Activated CD8-positive, alpha-beta memory T cell treated with anti-CD3 and anti-CD28 coated beads for 36 hours (primary cell): ENCODE measurements at regions not wholly inside any gene's neighbourhood (a gene's known extent, or its start where the extent isn't known, plus 50 kb on each side); places are given as distances from the start of the nearest gene placed in this dataset.
"Not testable (repeated sequence)": the region's sequence is repeated elsewhere in the genome, so short reads cannot be mapped to it uniquely, and the experiment has no call there.

ENCODE experiments used
- CTCF ChIA-PET: fragments of 350-600 bp; sonication (Branson Sonifier 250); formaldehyde crosslinking; loops from one replicate; lab custom pipeline; 2021; ENCODE audit warnings: antibody characterized with exemption; lab: Charles Lee
- POLR2A ChIA-PET: fragments of 350-600 bp; sonication (Branson Sonifier 250); formaldehyde crosslinking; loops from one replicate; lab custom pipeline; 2021; ENCODE audit warnings: antibody characterized with exemption; lab: Charles Lee

DNA sequence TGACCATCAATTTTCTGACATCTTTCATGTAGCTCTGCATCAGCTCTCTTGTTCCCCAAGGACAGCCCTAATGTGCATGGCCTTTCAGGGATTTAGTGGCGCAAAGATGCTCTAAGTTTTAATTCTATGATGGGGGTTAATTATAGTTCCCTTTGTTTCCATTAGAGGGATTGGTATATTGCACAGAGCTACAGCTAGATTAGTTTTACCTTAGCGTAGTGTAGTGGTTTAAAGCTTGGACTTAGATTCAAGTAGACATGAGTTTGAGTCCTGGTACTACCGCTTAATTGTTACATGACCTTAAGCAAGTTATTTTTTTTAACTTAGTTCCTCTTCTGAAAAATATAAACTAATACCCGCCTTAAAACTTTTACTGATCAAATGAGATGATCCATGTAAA lies 247.8 kb upstream of the KRR1 start:
- ChIA-PET CTCF (no interaction called here), POLR2A (no interaction called here)

DNA sequence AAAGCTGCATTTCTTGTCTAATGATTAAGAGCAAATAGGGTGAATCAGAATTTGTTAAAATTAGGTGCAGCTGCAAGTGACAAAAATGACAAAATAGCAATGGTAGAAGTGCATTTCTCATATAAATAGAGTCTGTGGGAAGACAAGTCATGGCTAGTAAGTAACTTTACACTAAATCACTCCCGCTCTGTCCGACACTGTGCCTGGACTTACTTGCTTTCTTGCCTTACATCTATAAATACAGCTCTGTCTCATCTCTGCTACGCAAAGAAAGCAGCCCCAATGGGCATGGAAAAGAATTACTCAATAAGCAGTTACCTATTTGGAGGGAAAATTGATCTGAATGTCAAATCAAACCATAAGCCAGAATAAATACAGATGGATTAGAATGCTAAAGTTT lies 245.4 kb upstream of the KRR1 start:
- ChIA-PET POLR2A (no interaction called here), CTCF (no interaction called here)

DNA sequence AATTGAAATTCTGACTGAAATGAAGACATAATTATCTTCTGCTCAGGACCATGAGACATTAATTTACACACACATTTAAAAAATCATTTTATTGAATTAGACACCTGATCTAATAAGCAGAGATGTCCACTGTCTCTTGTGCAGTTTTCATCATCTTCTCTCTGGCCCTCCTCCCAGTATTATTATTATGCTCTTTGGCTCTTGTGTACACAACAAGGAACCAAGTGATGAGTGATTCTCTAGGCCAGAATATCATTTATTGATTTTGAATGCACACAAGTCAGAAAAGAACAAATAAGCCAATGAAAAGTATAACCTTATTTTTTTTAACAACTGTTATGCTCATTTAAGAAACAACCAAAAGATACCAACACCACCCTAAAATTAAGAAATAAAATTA lies 244.7 kb upstream of the KRR1 start:
- ChIA-PET CTCF (no interaction called here), POLR2A (no interaction called here)

DNA sequence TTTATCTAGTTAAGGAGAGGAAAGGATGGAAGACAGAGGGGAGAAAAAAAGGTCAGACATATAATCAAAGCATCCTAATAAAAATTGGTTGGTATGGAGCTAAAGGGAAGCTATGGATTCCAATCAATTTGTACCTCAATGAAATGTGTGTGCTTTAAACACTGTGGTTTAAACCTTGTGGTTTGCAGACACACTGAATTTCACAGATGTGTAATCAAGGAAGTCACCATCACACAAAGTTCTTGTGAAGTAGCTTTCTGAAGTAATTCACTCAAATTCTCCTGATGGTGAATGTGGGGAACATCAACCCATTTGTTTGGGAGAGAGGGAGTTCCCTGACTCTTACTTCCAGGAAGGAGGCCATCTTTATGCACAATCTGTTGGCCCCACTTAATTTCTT lies 243.3 kb upstream of the KRR1 start:
- POLR2A ChIA-PET: interaction anchor here (1.2 kb wide), 1 partner anchor 16 kb away, joined by 4 read pairs; no protein-coding TSS in a partner anchor

DNA sequence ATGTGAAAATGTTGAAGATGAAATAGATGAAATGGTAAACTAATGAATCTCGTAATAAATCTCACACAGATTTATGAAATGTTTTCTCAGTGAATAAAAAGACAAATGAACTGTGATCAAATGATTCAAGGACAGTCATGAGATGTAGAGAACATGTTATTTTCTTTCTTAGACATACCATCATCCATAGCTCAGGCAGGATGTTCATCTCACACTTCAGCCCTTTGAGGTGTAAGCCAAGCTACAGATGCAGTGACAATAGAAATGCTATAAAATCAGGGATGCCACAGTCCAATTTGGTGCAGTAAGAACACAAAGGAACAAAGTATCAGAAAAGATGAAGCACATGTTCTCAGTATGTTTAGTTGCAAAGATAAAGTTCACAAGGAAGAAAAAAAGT lies 242.7 kb upstream of the KRR1 start:
- ChIA-PET CTCF (no interaction called here), POLR2A (interaction anchor here (1.2 kb wide), 1 partner anchor 16 kb away, joined by 4 read pairs; no protein-coding TSS in a partner anchor)

More for the DNA sequence above, 243.3 kb upstream of the KRR1 start:
- CTCF ChIA-PET: interaction anchor here (0.6 kb wide), 1 partner anchor 1259 kb away, joined by 3 read pairs; no protein-coding TSS in a partner anchor

DNA sequence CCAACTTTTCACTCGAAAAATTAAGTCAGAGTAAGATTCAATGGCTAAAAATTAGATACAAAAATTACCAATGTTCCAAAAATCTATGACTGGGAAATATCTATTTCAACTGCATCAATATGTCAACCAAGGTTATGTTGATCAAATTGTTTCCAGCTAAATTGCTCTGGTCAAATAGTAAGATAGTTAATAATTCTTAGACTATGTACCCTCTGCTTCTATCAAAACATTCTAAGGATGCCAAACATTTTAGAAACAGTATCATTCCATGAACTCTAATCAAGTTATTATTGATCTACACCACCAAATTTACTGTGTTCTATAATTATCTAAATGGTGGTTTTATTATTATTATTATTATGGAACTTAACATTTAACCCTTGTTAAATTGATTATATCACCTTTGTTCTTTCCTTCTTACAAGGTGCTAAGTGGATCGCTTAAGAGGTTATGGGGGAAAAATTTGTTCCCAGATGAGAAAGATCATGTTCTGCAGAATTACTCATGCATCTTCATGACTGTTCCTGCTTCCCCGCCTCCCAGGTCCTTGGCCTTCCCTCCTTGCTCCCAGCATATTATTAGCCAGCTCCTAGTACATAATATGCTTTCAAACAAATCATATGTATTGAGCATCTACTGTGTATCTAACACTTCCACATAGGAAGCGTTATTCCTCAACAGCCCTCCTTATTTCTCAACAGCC lies 240.5 kb upstream of the KRR1 start:
- ChIA-PET POLR2A (no interaction called here), CTCF (interaction anchor here (1.2 kb wide), 1 partner anchor 285 kb away, joined by 3 read pairs; no protein-coding TSS in a partner anchor)

DNA sequence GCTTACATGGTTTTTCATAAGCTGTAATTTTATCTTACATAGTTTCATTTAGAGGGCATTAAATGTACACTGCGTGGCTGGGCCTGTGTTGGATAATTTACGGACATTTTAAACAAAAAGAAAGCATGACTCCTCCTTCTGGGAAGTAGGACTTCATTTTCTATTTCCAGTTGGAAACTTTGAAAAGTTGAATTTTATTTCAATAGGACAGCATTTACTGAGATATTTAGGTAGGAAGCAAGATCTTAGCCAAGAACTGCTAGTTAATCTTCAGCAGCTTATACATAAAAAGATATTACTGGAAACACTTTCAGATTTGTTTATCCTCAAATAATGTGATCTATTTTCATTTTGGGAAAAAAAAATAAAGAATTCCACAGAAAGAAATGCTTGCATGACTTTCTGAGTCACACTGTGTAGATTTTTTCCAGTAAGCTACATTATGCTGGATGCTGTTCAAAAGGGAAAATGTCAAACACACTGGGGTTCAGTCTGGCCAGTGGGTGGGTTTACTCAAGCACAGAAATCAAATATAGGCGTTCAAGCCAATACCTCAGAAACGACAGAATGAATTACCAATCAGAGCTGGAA lies 239.4 kb upstream of the KRR1 start:
- ChIA-PET POLR2A (no interaction called here), CTCF (interaction anchor here (1.2 kb wide), 1 partner anchor 286 kb away, joined by 3 read pairs; no protein-coding TSS in a partner anchor)

DNA sequence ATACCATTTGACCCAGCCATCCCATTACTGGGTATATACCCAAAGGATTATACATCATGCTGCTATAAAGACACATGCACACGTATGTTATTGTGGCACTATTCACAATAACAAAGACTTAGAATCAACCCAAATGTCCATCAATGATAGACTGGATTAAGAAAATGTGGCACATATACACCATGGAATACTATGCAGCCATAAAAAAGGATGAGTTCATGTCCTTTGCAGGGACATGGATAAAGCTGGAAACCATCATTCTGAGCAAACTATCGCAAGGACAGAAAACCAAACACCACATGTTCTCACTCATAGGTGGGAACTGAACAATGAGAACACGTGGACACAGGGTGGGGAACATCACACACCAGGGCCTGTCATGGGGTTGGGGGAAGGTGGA lies 237.6 kb upstream of the KRR1 start:
- POLR2A ChIA-PET: interaction anchor here (0.6 kb wide), 1 partner anchor 32 kb away, joined by 3 read pairs; no protein-coding TSS in a partner anchor

DNA sequence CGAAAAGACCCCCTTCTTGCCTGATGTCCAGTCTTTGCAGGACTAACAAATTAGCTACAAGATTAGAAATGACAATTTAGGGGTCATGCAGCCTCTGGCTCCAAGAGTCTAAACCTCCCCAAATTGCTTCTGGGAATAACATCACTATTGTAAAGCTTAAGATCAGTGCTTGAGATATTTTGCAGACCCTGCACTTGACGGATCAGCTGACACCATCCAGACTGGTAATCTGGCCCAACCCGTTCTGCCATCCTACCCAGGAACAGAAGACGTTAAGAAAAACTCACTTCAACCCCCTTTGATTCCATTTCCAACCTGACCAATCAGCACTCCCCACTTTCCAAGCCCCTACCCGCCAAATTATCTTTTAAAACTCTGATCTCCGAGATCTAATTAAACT lies 236.7 kb upstream of the KRR1 start:
- CTCF ChIA-PET: interaction anchor here (0.7 kb wide), 1 partner anchor 26 kb away, joined by 3 read pairs; no protein-coding TSS in a partner anchor
- POLR2A ChIA-PET: no interaction called here

More for the DNA sequence above, 237.6 kb upstream of the KRR1 start:
- CTCF ChIA-PET: not testable (repeated sequence)

DNA sequence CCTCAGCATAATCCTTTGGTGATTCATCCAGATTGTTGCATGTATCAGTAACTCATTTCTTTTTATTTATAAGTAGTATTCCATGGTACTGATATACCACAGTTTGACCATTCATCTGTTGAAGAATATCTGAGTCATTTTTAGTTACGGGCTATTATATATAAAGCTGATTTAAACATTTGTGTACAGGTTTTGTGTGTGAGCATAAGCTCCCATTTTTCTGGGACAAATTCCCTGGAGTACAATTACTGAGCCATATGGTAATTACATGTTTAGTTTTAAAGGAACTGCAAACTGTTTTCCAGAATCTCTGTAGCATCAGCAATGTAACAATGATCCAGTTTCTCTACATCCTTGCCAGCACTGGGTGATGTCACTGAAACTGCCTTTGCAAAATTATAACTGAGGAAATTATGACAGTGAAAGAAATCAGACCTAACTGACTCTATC lies 236.2 kb upstream of the KRR1 start:
- POLR2A ChIA-PET: no interaction called here
- CTCF ChIA-PET: interaction anchor here (0.7 kb wide), 1 partner anchor 26 kb away, joined by 3 read pairs; no protein-coding TSS in a partner anchor

DNA sequence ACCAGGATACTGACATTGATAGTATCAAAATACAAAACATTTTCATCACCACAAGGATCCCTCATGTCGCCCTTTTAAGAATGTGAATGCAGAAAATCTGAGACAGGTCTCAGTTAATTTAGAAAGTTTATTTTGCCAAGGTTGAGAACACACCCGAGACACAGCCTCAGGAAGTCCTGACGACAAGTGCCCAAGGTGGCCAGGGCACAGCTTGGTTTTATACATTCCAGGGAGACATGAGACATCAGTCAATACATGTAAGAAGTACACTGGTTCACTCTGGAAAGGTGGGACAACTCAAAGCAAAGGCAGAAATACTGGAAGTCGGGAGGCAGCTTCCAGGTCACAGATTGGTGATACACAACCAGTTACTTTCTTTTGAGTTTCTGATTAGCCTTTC lies 235.2 kb upstream of the KRR1 start:
- ChIA-PET CTCF (no interaction called here), POLR2A (no interaction called here)

DNA sequence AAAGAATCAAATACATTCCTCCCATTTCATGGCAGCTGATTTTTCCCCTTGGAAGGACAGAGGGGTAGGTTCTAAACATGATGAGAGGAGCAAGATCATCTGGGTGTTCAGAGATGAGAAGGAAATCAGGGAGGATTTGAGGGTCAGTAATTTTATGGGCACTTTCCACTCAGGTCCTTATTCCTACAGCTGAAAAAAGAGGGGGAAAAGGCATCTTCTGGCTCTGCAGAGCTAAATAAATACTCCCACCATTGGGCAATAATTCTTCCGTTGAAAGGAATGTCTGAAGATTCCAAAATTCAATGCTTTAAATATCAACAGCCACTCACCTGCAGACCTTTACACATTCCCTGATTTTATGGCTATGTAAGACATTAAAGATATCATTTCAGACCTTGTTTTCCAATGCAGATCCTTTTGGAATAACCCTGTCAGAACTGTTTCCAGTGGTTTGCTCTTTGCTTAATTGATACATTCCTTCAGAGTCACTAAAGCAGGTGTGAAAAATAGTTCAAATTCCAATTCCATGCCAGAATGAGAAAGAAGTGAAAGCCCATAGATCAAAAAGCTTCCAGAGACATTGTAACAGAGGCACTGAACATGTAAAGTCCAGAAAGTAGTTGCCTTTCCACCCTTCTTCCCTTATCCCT lies 233.3 kb upstream of the KRR1 start:
- CTCF ChIA-PET: interaction anchor here (1.0 kb wide), 1 partner anchor 218 kb away, joined by 3 read pairs; no protein-coding TSS in a partner anchor
- POLR2A ChIA-PET: no interaction called here

DNA sequence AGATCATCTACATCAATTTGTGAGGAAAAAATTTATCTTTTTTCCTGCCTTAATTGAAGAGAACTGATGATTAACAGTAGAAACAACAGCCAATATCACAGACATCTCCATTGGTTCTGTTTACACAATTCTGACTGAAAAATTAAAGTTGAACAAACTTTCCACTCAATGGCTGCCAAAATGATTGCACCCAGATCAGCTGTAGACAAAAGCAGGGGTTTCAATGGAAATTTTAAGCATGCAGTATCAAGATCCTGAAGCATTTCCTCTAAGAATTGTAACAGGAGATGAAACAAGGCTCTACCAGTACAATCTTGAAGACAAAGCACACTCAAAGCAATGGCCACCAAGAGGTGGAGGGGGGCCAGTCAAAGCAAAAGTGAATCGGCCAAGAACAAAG lies 231.6 kb upstream of the KRR1 start:
- ChIA-PET POLR2A (no interaction called here), CTCF (no interaction called here)

DNA sequence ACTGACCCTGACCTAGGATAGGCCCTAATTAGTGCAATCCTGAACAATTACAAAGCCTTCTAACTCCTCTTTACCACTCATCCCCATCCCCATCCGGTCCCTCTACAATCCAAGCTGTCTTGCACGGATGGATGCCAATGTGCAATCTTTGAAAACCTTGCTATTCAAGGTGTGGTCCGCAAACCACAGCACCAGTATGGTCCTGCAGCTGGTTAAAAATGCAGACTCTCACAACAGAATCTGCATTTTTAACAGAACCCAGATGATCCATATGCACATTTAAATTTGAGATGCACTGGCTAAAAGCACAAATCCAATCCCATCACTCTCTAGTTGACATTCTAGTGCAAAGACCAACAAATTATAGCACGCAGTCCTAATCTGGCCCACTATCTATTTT lies 230.6 kb upstream of the KRR1 start:
- CTCF ChIA-PET: no interaction called here
- POLR2A ChIA-PET: no interaction called here

DNA sequence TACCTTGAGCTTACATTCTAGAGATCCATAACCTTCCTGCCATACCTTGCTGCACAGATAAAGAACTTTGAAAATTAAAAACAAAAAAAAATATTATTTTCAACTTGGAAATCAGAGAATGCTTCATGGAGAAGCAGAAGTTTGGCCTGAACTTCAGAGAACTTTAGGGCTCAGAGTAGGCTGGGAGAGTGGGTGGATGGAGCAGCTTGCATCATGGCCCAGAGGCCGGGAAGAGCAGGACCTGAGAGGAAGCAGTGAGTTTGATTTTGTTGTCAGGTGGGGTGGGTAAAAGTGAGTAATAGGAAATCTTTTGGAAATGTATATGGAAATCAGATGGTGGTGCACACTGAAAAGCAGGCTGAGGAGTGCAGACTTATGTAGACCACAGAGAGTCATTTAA lies 228.5 kb upstream of the KRR1 start:
- POLR2A ChIA-PET: no interaction called here
- CTCF ChIA-PET: no interaction called here

DNA sequence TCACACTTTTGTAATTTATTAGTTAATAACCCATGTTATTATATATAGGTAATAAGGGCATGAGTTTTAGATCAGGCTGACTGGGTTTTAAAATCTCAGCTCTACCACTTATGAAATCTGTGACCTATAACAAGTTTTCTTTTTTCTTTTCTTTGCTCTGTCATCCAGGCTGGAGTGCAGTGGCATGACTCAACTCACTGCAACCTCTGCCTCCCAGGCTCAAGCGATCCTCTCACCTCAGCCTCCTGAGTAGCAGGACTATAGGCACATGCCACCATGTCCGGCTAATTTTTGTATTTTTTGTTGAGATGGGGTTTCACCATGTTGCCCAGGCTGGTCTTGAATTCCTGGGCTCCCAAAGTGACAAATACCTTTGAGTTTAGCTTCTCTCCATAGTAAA lies 227.7 kb upstream of the KRR1 start:
- POLR2A ChIA-PET: interaction anchor here (1.2 kb wide), 1 partner anchor 15 kb away, joined by 4 read pairs; no protein-coding TSS in a partner anchor
- CTCF ChIA-PET: not testable (repeated sequence)

DNA sequence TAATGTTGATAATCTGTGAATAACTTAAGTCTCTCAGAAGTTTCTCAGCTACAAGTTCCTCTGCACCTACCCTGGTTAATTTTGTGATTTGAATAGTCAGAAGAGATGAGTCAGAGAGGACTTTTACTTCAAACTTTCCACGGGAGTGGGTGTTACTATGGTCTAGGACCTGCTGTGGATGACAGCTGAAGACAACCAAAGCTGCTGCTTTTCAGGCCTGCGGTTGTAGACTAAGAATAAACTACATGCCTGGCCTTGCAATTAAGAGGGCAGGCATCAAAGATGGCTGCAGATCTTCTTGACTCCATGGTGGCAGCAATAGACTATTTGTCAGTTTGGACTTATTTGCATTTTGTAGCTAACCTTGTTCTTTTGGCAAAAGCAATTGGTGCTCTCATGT lies 227.1 kb upstream of the KRR1 start:
- ChIA-PET CTCF (no interaction called here), POLR2A (interaction anchor here (1.2 kb wide), 1 partner anchor 16 kb away, joined by 4 read pairs; no protein-coding TSS in a partner anchor)

DNA sequence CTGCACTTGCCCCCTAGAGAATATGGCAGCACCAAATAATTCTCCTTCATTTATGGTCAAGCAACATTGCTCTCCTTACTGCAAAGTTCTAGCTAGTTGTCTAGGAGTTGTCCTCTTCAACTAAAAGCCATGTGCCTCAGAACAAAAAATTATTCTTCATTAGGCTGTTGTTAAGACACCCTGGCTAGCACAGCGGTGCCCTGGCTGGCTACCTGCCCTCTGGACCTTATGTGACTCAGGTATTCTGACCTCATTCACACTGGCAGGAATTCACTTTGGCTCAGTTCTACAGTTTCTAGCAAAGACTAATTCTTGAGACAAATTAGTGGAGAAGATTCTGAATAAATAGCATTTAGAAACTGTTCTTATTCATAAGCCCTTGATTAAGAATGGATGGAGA lies 224.4 kb upstream of the KRR1 start:
- CTCF ChIA-PET: no interaction called here
- POLR2A ChIA-PET: no interaction called here

DNA sequence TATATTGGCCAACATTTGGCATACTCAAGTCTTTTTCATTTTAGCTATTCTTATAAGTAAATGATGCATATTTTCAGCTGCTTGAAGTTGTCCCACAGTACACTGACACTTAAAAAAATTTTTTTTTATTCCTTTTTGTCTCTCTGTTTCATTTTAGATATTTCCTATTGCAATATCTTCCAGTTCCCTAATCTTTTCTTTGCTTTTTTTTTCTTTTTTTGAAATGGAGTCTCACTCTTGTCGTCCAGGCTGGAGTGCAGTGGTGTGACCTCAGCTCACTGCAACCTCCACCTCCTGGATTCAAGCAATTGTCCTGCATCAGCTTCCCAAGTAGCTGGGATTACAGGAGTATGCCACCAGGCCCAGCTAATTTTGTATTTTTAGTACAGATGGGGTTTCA lies 217.4 kb upstream of the KRR1 start:
- ChIA-PET CTCF (no interaction called here), POLR2A (no interaction called here)

DNA sequence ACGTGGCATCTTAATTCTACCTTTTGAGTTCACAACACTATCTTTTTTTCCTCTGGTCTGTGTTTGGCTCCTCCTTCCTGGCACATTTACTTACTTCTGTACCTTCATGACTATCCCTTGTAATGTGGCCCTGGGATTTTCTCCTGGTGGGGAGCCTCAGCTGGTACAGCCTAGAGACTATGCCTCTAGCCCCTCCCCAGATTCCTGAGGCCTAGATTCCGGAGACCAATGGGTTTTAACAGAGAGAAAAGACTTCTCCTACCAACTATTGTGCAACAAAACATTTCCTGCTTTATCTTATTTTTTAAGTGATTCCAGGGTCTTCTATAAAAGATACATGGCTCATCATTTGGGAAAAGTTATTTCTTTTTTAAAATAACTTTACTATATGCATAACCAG lies 216.2 kb upstream of the KRR1 start:
- ChIA-PET CTCF (no interaction called here), POLR2A (no interaction called here)
